ENCODE measurements at regions not wholly inside any gene's neighbourhood (a gene's known extent, or its start where the extent isn't known, plus 50 kb on each side); places are given as distances from the start of the nearest gene placed in this dataset.

GRCh38 chr15:35663956-35664355 lies 118.0 kb upstream of the DPH6 start:
- no peak for DNase-seq

- DNase-seq = no peak
Measured at GRCh38 chr15:35665896-35666536, 120.1 kb upstream of the DPH6 start.

GRCh38 chr15:35667908-35668307 lies 121.9 kb upstream of the DPH6 start:
- no peak for DNase-seq

- no peak for DNase-seq
Measured at GRCh38 chr15:35669021-35669420, 123.1 kb upstream of the DPH6 start.

DNA sequence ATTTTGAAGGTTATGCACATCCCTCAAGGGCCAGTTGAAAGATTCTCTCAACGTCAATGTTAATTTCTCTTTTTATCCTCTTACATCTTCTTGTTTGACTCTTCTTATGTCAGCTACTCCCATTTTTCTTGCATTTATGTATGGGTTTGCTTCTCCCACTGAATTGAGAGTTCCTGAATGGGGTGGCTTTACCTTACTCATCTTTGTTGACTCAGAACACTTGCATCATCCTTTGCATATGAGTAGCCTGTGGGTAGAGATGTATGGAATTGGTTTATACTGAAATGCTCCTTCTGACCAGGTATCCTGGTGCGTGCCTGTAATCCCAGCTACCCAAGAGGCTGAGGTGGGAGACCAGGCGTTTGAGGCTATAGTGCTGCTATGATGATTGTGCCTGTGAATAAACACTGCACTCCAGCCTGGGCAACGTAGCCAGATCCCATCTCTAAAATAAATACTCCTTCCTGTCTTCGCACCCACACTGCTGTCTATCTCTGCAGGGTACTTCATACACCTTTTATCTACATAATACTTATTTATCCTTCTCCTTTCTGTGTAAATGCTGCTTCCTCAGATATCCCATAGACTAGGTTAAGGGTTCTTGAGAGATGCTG lies 123.6 kb upstream of the DPH6 start:
- no peak for DNase-seq

GRCh38 chr15:35671197-35671596 lies 125.2 kb upstream of the DPH6 start:
- DNase-seq = no peak

DNA sequence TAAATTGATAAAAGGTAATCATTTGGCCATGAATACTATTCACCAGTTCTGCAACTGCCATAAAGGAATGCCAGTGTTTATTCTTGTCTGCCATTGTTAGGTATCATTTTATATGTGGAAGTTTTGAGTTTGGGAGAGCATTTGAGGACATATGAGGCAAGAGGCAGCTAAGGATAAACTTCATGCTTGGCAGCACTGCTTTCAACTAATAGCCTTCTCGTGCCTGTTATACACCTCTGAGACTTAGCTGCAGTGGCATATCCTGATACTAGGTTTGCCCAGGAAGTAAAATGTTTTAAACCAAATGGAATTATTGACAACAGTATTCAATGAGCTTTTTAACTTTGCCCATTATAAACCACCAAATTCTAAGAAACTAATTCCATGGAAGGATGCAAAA lies 126.0 kb upstream of the DPH6 start:
- no peak for DNase-seq

GRCh38 chr15:35673093-35673684 lies 127.2 kb upstream of the DPH6 start:
- no peak for DNase-seq

GRCh38 chr15:35674873-35675781 lies 129.2 kb upstream of the DPH6 start:
- DNase-seq = no peak

- DNase-seq = no peak
Measured at GRCh38 chr15:35678774-35679173, 132.8 kb upstream of the DPH6 start.

GRCh38 chr15:35679186-35679585 lies 133.2 kb upstream of the DPH6 start:
- DNase-seq = no peak

DNA sequence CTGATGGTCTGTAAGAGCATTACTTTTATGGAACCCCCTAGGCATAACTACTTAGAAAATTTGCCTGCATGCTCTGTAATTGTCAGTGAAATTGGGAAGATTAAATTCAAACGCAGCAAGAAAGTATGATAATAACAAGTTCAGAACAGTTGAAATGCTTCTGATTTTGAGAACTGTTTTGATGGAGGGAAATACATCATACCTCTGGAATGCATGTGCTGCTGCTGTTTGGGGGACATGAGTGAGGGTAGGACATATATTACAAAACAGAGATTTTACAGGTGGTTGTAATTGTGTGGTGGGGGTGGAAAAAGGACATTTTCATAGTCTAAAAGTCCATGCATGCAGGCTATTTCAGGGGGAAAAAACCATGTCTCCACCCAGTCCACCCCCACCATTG lies 135.0 kb upstream of the DPH6 start:
- DNase-seq = no peak

DNA sequence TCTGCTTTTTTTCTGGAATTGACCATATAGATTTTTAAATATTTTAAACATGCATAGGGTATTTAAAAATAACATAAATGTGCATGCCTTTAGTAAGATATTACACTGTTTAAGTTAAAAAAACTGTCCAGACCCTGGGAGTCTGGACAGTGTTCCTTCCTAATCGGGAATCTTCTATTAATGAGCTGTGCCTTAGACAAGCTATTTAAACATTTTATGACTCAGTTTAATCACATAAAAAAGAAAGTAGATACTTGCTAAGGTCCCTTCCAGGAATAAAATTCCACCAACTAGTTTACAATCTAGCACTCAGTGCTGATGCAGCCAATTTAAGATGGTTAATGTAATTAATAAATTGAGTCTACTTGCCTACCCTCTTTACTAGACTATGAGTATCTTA lies 140.4 kb upstream of the DPH6 start:
- DNase-seq = no peak

GRCh38 chr15:35689266-35689665 lies 143.3 kb upstream of the DPH6 start:
- DNase-seq = no peak

DNA sequence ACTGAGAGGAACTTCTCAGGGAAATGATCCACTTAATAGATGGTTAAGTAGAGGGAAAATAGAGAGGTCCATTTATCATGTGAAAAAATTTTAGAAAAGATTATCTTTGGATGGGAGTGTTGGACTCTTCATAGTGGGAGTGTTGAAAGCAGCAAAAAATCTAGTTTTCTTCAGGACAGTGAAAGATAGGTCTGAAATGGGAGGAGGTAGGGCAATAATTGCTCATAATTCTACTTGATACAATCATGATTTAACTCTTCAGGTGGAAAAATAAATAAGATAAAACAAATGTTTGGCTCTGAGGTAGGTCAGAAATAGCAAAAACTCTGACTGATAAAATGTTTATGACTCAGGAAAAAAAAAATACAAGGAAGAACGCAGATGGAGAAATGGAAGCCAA lies 144.1 kb upstream of the DPH6 start:
- DNase-seq = no peak

DNA sequence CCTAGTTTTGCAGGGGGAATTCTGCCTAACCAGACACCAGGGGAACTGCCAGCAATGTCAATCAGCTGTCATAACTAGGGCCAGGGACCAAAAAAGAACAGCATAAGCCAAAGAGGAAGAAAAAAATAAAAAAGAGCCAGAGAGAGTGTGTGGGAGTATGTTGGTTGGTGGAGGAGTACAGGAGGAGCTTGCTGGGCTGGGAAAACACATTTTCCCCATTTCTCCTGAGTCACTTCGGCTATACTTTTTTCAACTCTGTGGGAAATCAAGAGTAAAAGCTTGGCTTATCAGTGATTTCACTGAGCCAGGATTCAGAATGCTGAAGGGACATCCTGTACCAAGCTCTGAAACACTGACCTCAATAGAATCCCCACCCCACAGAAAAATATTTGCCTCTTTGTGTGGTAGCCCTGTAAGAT lies 144.7 kb upstream of the DPH6 start:
- no peak for DNase-seq

- no peak for DNase-seq
Measured at GRCh38 chr15:35691173-35691761, 145.3 kb upstream of the DPH6 start.

- DNase-seq = no peak
Measured at GRCh38 chr15:35691891-35692867, 146.2 kb upstream of the DPH6 start.

GRCh38 chr15:35693286-35693685 lies 147.3 kb upstream of the DPH6 start:
- no peak for DNase-seq

- DNase-seq = no peak
Measured at GRCh38 chr15:35693886-35694285, 147.9 kb upstream of the DPH6 start.

DNA sequence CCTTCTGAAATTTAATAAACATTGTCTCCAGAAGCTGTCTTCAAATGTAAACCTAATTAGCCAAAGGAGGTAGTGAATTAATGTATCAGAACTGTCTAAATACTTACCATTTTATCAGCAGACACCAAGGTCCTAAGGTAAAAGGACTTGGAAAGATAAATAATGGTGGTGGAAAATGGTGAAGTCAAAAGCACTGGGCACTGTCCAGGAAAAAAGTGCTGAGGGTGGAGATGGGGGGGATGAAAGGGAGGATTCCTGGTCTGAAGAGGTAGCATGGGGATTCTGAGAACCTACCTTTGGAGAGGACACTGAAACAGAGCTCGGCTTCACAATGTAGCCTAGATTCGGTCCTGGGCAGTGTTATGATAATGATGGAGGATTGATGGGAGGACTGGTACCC lies 149.0 kb upstream of the DPH6 start:
- DNase-seq = no peak

DNA sequence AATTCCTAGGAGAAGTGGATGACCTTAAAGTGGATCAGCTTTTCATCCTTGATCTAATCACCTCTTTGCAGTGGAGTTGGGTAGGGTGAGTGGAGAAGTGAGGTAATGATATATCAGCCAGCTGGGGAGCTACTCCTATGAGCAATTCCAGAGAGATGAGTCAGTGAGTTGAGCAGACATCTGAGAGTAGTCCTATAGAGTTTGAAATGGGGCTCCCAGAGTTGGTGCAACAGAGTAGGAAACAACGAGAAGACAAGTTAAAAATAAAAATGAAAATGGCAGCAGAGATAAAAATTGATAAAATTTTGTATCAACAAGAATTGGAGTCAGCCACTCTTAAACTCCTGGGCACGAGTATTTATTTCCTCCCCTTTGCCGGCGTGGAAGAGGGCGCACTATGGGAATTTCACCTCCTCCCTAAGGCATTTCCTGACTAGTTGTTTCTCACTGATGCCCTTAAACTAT lies 150.8 kb upstream of the DPH6 start:
- DNase-seq = no peak

All from NCI-H1048 (cell line).